RWPE2 (cell line): ENCODE measurements at regions not wholly inside any gene's neighbourhood (a gene's known extent, or its start where the extent isn't known, plus 50 kb on each side); places are given as distances from the start of the nearest gene placed in this dataset.
"Not testable (repeated sequence)": the region's sequence is repeated elsewhere in the genome, so short reads cannot be mapped to it uniquely, and the experiment has no call there.

Experiments
- ATAC-seq: fragments of 200-7000 bp; cut with Tn5 transposase; 3 replicates; pipeline ENCODE4 v1.9.1; 2021; ENCODE audit warnings: low read depth
- DNase-seq: peaks from one replicate; pipeline ENCODE4 v3.0.0-alpha.2; 2020; ENCODE audit warnings: low spot score
- H3K27ac ChIP-seq: fragments of 450-650 bp; 2 replicates; pipeline ENCODE4 v1.5.1; 2017; ENCODE audit warnings: mild to moderate bottlenecking; ENCODE audit not compliant: poor library complexity, severe bottlenecking
- H3K27me3 ChIP-seq: fragments of 250-450 bp; sonication (Bioruptor Pico); 2 replicates; pipeline ENCODE4 v1.5.1; 2021; ENCODE audit warnings: mild to moderate bottlenecking, moderate library complexity; ENCODE audit not compliant: insufficient read depth, poor library complexity, severe bottlenecking
- H3K36me3 ChIP-seq: fragments of 250-450 bp; sonication (Bioruptor Pico); 2 replicates; pipeline ENCODE4 v1.5.1; 2020; ENCODE audit warnings: low read depth, mild to moderate bottlenecking, moderate library complexity
- H3K4me1 ChIP-seq: fragments of 250-450 bp; sonication (Bioruptor Pico); 2 replicates; pipeline ENCODE4 v1.5.1; 2021; ENCODE audit warnings: mild to moderate bottlenecking, moderate library complexity; ENCODE audit not compliant: insufficient read depth, poor library complexity, severe bottlenecking
- H3K4me3 ChIP-seq: fragments of 250-450 bp; sonication (Bioruptor Pico); 2 replicates; pipeline ENCODE4 v1.5.1; 2021; ENCODE audit warnings: mild to moderate bottlenecking, moderate library complexity; ENCODE audit not compliant: severe bottlenecking
- H3K9me3 ChIP-seq: fragments of 250-450 bp; sonication (Bioruptor Pico); 2 replicates; pipeline ENCODE4 v1.5.1; 2021; ENCODE audit warnings: mild to moderate bottlenecking, moderate library complexity; ENCODE audit not compliant: severe bottlenecking

- H3K4me3 ChIP-seq, H3K9me3 ChIP-seq, ATAC-seq, H3K27me3 ChIP-seq, DNase-seq, H3K36me3 ChIP-seq, H3K4me1 ChIP-seq, H3K27ac ChIP-seq: not testable (repeated sequence)
Observed at GRCh38 chr1:16794609-16795008, 54.3 kb downstream of the RNU1-4 start.

GRCh38 chr1:16795119-16795518 is 54.8 kb downstream of the RNU1-4 start:
- H3K4me1 ChIP-seq, H3K27ac ChIP-seq, H3K36me3 ChIP-seq, ATAC-seq, H3K9me3 ChIP-seq, H3K4me3 ChIP-seq, DNase-seq, H3K27me3 ChIP-seq: not testable (repeated sequence)

- not testable (repeated sequence) for H3K27me3 ChIP-seq, DNase-seq, H3K36me3 ChIP-seq, H3K4me3 ChIP-seq, H3K4me1 ChIP-seq, H3K27ac ChIP-seq, H3K9me3 ChIP-seq
- ATAC-seq: peak; percentile 23; the same call in 1 of the 3 replicates
Observed at GRCh38 chr1:16796179-16796578, 55.9 kb downstream of the RNU1-4 start.

- DNase-seq, H3K9me3 ChIP-seq, H3K36me3 ChIP-seq, H3K4me1 ChIP-seq, H3K27me3 ChIP-seq, H3K27ac ChIP-seq, H3K4me3 ChIP-seq: not testable (repeated sequence)
- peak; percentile 21; the same call in 1 of the 3 replicates for ATAC-seq
Observed at GRCh38 chr1:16796625-16797046, 56.3 kb downstream of the RNU1-4 start.

- H3K27ac ChIP-seq, DNase-seq, H3K9me3 ChIP-seq, ATAC-seq, H3K4me3 ChIP-seq, H3K4me1 ChIP-seq, H3K27me3 ChIP-seq, H3K36me3 ChIP-seq: not testable (repeated sequence)
Observed at GRCh38 chr1:16797065-16797464, 56.7 kb downstream of the RNU1-4 start.

GRCh38 chr1:16798050-16798449 is 57.7 kb downstream of the RNU1-4 start:
- H3K4me1 ChIP-seq, H3K36me3 ChIP-seq, H3K27me3 ChIP-seq, DNase-seq, ATAC-seq, H3K4me3 ChIP-seq, H3K27ac ChIP-seq, H3K9me3 ChIP-seq: not testable (repeated sequence)
